Neural cell (in vitro differentiated cells): ENCODE measurements at regions not wholly inside any gene's neighbourhood (a gene's known extent, or its start where the extent isn't known, plus 50 kb on each side); places are given as distances from the start of the nearest gene placed in this dataset.

ENCODE experiments used
- CTCF ChIP-seq: fragments of 450-650 bp; IDR thresholded peaks from 2 replicates; pipeline ENCODE4 v1.5.1; 2014; ENCODE audit warnings: antibody characterized with exemption, mild to moderate bottlenecking, moderate library complexity; ENCODE audit not compliant: poor library complexity, severe bottlenecking
- MXI1 ChIP-seq: fragments of 450-650 bp; conservative IDR thresholded peaks from 2 replicates; pipeline ENCODE4 v1.6.1; 2014; ENCODE audit warnings: antibody characterized with exemption, mild to moderate bottlenecking; ENCODE audit not compliant: poor library complexity, severe bottlenecking
- POLR2AphosphoS5 ChIP-seq: IDR thresholded peaks from 2 replicates; pipeline ENCODE4 v1.6.1; 2012
- RAD21 ChIP-seq: fragments of 450-650 bp; conservative IDR thresholded peaks from 2 replicates; pipeline ENCODE4 v1.6.1; 2014; ENCODE audit warnings: antibody characterized with exemption, mild to moderate bottlenecking, moderate library complexity

GRCh38 chr20:24832518-24832917 lies 116.6 kb upstream of the CST7 start:
- TF ChIP-seq CTCF (no peak), RAD21 (no peak), POLR2AphosphoS5 (no peak), MXI1 (no peak)
